ENCODE measurements at regions not wholly inside any gene's neighbourhood (a gene's known extent, or its start where the extent isn't known, plus 50 kb on each side); places are given as distances from the start of the nearest gene placed in this dataset.

DNA sequence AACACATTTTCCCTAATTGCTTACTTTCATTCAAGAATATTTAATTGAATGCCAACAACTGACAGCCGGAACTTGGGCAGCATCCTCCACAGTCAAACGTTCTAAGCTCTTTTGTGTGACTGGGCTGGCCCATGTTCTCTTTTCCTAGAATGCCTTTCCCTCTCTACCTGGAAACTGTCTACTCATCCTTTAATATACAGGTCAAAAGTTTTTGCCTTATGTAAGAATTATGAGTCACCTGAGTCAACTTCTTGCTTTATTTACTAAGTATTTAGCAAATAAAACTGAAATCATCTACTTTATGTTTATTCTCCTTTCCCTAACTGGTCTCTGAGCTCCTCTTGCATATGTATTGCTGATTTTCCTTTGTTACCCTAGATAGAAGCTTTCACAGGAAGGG is 172.2 kb downstream of the CHRM3 start (continued):
- no peak for TF ChIP-seq PHF20 (IDR thresholded peaks at IDR 0.05; ENCODE audit: partially characterized antibody)
- TF ChIP-seq ZNF57 (CRISPR knock-in tag; IDR thresholded peaks at IDR 0.05) = no peak

DNA sequence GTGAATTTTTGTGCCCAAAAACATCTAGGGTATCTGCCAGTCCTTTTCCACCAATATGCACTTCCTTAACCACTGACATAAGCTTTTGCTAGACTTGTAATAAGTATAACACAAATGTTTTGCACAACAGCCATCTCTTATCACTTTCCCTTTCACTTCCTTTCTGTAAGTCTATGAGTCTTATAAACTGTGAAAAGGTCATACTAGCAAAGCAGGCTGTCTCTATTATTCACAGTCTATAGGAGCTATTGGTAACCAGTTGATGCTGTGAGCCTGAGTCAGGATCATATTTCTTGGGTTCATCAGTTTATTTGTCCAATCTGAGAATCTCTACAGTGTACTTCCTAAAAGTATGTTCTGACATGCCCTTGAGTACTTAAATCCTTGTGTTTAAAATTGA is 172.6 kb downstream of the CHRM3 start:
- no peak for FAIRE-seq
- POLR2A ChIA-PET = no interaction called here

More for the DNA sequence above, 172.6 kb downstream of the CHRM3 start:
- Histone ChIP-seq H4K20me1 (replicated peaks; ENCODE audit: control insufficient read depth, insufficient read depth, low read length) (no peaks in the 10 kb centered on the region), H3K9me3 (replicated peaks; ENCODE audit: control insufficient read depth, insufficient read depth, low read depth, low read length) (no peaks in the 10 kb centered on the region; the same call in 1 of the 2 replicates), H3K9me1 (ENCODE audit: control insufficient read depth, insufficient read depth, low read length) (no peaks in the 10 kb centered on the region), H3K36me3 (ENCODE audit: control insufficient read depth, insufficient read depth, low read length) (no peaks in the 10 kb centered on the region), H3K4me3 (no peak overlapping the region), H3K4me2 (ENCODE audit: insufficient read depth, low read length) (no peak overlapping the region), H3K9ac (ENCODE audit: insufficient read depth in 1 of 2, low read depth in 2 of 2, low read length in 2 of 2) (no peak overlapping the region), H3K27me3 (ENCODE audit: control insufficient read depth in 2 of 2, insufficient read depth in 2 of 2, low read length in 2 of 2) (no peaks in the 10 kb centered on the region), H3K79me2 (ENCODE audit: control insufficient read depth, insufficient read depth, low read length) (no peaks in the 10 kb centered on the region), H2AFZ (ENCODE audit: low read depth, low read length) (no peak overlapping the region), H3K27ac (ENCODE audit: extremely low read depth, low read depth, low read length) (no peak overlapping the region), H3K4me1 (replicated peaks in 1 of 2; ENCODE audit: control insufficient read depth in 2 of 2, insufficient read depth in 2 of 2, low read length in 2 of 2) (no peaks in the 10 kb centered on the region)
- in situ Hi-C loops (cut with MboI) = no loop called here
- BruUV-seq (replicated peaks) = no TSS peak
- ATAC-seq (no peak), DNase-seq (ENCODE audit: extremely low read depth in 1 of 4, low spot score in 3 of 4) (no peak)
- TF ChIP-seq, protein P1, sequence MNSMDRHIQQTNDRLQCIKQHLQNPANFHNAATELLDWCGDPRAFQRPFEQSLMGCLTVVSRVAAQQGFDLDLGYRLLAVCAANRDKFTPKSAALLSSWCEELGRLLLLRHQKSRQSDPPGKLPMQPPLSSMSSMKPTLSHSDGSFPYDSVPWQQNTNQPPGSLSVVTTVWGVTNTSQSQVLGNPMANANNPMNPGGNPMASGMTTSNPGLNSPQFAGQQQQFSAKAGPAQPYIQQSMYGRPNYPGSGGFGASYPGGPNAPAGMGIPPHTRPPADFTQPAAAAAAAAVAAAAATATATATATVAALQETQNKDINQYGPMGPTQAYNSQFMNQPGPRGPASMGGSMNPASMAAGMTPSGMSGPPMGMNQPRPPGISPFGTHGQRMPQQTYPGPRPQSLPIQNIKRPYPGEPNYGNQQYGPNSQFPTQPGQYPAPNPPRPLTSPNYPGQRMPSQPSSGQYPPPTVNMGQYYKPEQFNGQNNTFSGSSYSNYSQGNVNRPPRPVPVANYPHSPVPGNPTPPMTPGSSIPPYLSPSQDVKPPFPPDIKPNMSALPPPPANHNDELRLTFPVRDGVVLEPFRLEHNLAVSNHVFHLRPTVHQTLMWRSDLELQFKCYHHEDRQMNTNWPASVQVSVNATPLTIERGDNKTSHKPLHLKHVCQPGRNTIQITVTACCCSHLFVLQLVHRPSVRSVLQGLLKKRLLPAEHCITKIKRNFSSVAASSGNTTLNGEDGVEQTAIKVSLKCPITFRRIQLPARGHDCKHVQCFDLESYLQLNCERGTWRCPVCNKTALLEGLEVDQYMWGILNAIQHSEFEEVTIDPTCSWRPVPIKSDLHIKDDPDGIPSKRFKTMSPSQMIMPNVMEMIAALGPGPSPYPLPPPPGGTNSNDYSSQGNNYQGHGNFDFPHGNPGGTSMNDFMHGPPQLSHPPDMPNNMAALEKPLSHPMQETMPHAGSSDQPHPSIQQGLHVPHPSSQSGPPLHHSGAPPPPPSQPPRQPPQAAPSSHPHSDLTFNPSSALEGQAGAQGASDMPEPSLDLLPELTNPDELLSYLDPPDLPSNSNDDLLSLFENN (IDR thresholded peaks at IDR 0.05; ENCODE audit: low read depth in 2 of 2, low read length in 2 of 2) = no peak
- intact Hi-C loops (cut with micrococcal nuclease) = no loop called here
- CTCF ChIA-PET (ENCODE audit: low intra/inter-chr PET ratio) = no interaction called here

Data from K562 (cell line).